ENCODE measurements at regions not wholly inside any gene's neighbourhood (a gene's known extent, or its start where the extent isn't known, plus 50 kb on each side); places are given as distances from the start of the nearest gene placed in this dataset.

DNA sequence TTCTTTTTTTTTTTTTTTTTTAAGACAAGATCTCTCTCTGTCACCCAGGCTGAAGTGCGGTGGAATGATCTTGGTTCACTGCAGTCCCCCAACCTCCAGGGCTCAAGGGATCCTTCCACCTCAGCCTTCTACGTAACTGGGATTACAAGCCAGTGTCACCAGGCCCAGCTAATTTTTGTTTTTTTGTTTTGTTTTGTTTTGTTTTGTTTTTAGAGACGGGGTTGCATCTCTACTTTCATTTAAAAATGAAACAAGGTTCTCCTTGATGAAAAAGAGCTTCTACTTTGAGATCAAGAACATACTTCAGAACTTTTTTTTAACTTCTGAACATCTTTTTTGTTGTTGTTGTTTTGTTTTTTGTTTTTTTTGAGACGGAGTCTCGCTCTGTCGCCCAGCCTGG is 121.7 kb upstream of the PRB2 start:
- Histone ChIP-seq H3K4me2 (ENCODE audit: extremely low read depth, insufficient read depth, low read length) (no peak overlapping the region), H3K4me1 (ENCODE audit: control insufficient read depth, extremely low read depth, insufficient read depth, low read length) (no peaks in the 10 kb centered on the region), H3K9ac (ENCODE audit: insufficient read depth, low read length) (no peak overlapping the region), H3K36me3 (ENCODE audit: control insufficient read depth, insufficient read depth, low read length) (no peaks in the 10 kb centered on the region), H3K9me3 (ENCODE audit: control insufficient read depth, insufficient read depth, low read depth, low read length) (no peaks in the 10 kb centered on the region), H3K79me2 (ENCODE audit: control insufficient read depth, insufficient read depth, low read length) (no peaks in the 10 kb centered on the region), H2AFZ (ENCODE audit: low read length) (no peak overlapping the region), H3K27ac (ENCODE audit: insufficient read depth, low read length) (no peak overlapping the region), H4K20me1 (ENCODE audit: control insufficient read depth, extremely low read depth, insufficient read depth, low read length) (no peaks in the 10 kb centered on the region), H3K27me3 (ENCODE audit: control insufficient read depth, insufficient read depth, low read length) (no peaks in the 10 kb centered on the region), H3K4me3 (replicated peaks in 1 of 4; ENCODE audit: control extremely low read depth in 1 of 4, insufficient read depth in 1 of 4, low read depth in 3 of 4, low read length in 4 of 4) (no peak overlapping the region)
- TF ChIP-seq EZH2 (IDR thresholded peaks at IDR 0.05; ENCODE audit: low read length, missing control alignments): no peak
- TF ChIP-seq, protein P1, sequence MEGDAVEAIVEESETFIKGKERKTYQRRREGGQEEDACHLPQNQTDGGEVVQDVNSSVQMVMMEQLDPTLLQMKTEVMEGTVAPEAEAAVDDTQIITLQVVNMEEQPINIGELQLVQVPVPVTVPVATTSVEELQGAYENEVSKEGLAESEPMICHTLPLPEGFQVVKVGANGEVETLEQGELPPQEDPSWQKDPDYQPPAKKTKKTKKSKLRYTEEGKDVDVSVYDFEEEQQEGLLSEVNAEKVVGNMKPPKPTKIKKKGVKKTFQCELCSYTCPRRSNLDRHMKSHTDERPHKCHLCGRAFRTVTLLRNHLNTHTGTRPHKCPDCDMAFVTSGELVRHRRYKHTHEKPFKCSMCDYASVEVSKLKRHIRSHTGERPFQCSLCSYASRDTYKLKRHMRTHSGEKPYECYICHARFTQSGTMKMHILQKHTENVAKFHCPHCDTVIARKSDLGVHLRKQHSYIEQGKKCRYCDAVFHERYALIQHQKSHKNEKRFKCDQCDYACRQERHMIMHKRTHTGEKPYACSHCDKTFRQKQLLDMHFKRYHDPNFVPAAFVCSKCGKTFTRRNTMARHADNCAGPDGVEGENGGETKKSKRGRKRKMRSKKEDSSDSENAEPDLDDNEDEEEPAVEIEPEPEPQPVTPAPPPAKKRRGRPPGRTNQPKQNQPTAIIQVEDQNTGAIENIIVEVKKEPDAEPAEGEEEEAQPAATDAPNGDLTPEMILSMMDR (conservative IDR thresholded peaks at IDR 0.05 in 1 of 2, IDR thresholded peaks at IDR 0.05 in 1 of 2; ENCODE audit: low read depth in 1 of 2, low read length in 2 of 2): no peak
- no peak for DNase-seq (ENCODE audit: low read depth in 2 of 2)

DNA sequence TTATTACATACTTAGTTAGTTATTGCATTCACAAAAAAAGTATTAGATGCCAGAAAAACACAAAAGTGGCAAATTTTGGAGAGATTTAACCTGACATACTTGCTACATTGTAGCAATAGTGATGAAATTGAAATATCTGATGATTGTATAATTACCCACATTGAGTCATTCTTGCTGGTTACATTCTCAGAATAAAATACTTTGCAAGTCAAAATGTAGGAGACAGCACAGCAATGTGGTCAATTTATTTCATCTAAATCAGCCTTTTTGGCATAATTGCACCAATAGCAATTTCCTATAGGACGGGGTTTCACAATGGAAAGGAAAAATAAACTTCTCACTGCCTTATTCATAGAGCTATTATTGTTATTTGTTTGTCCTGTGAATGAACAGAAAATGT is 125.0 kb upstream of the ETV6 start:
- Histone ChIP-seq H3K27me3 (ENCODE audit: control insufficient read depth, insufficient read depth, low read length) (no peaks in the 10 kb centered on the region), H3K4me1 (ENCODE audit: control insufficient read depth, extremely low read depth, insufficient read depth, low read length) (no peaks in the 10 kb centered on the region), H3K36me3 (ENCODE audit: control insufficient read depth, insufficient read depth, low read length) (no peaks in the 10 kb centered on the region), H3K4me2 (ENCODE audit: extremely low read depth, insufficient read depth, low read length) (no peak overlapping the region), H3K27ac (ENCODE audit: insufficient read depth, low read length) (no peak overlapping the region), H3K4me3 (replicated peaks in 1 of 4; ENCODE audit: control extremely low read depth in 1 of 4, insufficient read depth in 1 of 4, low read depth in 3 of 4, low read length in 4 of 4) (no peak overlapping the region), H4K20me1 (ENCODE audit: control insufficient read depth, extremely low read depth, insufficient read depth, low read length) (no peaks in the 10 kb centered on the region), H2AFZ (ENCODE audit: low read length) (no peak overlapping the region), H3K79me2 (ENCODE audit: control insufficient read depth, insufficient read depth, low read length) (no peaks in the 10 kb centered on the region), H3K9ac (ENCODE audit: insufficient read depth, low read length) (no peak overlapping the region), H3K9me3 (ENCODE audit: control insufficient read depth, insufficient read depth, low read depth, low read length) (no peaks in the 10 kb centered on the region)
- no peak for DNase-seq (ENCODE audit: low read depth in 2 of 2)
- no peak for TF ChIP-seq EZH2 (IDR thresholded peaks at IDR 0.05; ENCODE audit: low read length, missing control alignments)
- TF ChIP-seq, protein P1 (conservative IDR thresholded peaks at IDR 0.05 in 1 of 2, IDR thresholded peaks at IDR 0.05 in 1 of 2; ENCODE audit: low read depth in 1 of 2, low read length in 2 of 2): no peak

DNA sequence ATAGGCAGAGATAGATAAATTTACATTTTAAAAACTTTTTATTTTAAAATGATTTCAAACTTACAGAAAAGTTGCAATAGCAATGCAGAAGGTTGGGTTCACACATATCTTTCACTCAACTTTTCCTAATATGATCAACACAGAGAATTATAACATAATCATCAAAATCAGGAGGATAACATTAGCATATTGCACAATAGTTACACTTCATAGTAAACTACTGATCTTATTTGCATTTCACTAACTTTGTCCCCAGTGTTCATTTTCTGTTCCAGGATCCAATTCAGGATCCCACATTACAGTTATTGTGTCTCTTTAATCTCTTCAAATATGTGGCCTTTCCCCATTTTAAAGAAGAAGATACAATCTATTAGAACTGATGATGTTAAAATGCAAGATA is 115.4 kb upstream of the ETV6 start:
- no peak for DNase-seq (ENCODE audit: low read depth in 2 of 2)
- Histone ChIP-seq H3K9me3 (ENCODE audit: control insufficient read depth, insufficient read depth, low read depth, low read length) (no peaks in the 10 kb centered on the region), H3K4me3 (replicated peaks in 1 of 4; ENCODE audit: control extremely low read depth in 1 of 4, insufficient read depth in 1 of 4, low read depth in 3 of 4, low read length in 4 of 4) (no peak overlapping the region), H3K4me2 (ENCODE audit: extremely low read depth, insufficient read depth, low read length) (no peak overlapping the region), H3K27me3 (ENCODE audit: control insufficient read depth, insufficient read depth, low read length) (no peaks in the 10 kb centered on the region), H4K20me1 (ENCODE audit: control insufficient read depth, extremely low read depth, insufficient read depth, low read length) (no peaks in the 10 kb centered on the region), H3K79me2 (ENCODE audit: control insufficient read depth, insufficient read depth, low read length) (no peaks in the 10 kb centered on the region), H3K27ac (ENCODE audit: insufficient read depth, low read length) (no peak overlapping the region), H3K4me1 (ENCODE audit: control insufficient read depth, extremely low read depth, insufficient read depth, low read length) (no peaks in the 10 kb centered on the region), H2AFZ (ENCODE audit: low read length) (no peak overlapping the region), H3K36me3 (ENCODE audit: control insufficient read depth, insufficient read depth, low read length) (no peaks in the 10 kb centered on the region), H3K9ac (ENCODE audit: insufficient read depth, low read length) (no peak overlapping the region)
- TF ChIP-seq, protein P1 (conservative IDR thresholded peaks at IDR 0.05 in 1 of 2, IDR thresholded peaks at IDR 0.05 in 1 of 2; ENCODE audit: low read depth in 1 of 2, low read length in 2 of 2): no peak
- TF ChIP-seq EZH2 (IDR thresholded peaks at IDR 0.05; ENCODE audit: low read length, missing control alignments): no peak
